Neural progenitor cell (in vitro differentiated cells): ENCODE measurements at regions not wholly inside any gene's neighbourhood (a gene's known extent, or its start where the extent isn't known, plus 50 kb on each side); places are given as distances from the start of the nearest gene placed in this dataset.

Experiments used
- DNase-seq: peaks from one replicate; pipeline ENCODE4 v3.0.0-alpha.2; 2016; ENCODE audit warnings: low spot score
- H2AFZ ChIP-seq: fragments of 200-600 bp; sonication (generic); replicated peaks from 2 replicates; pipeline ENCODE4 v1.6.1; 2016; ENCODE audit warnings: antibody characterized with exemption
- H3F3A ChIP-seq: fragments of 200-600 bp; sonication (generic); 2 replicates; pipeline ENCODE4 v1.6.1; 2016; ENCODE audit warnings: antibody characterized with exemption, low read depth
- H3K27ac ChIP-seq: fragments of 200-600 bp; sonication (generic); 2 replicates; pipeline ENCODE4 v1.5.1; 2016; ENCODE audit warnings: mild to moderate bottlenecking
- H3K27me3 ChIP-seq: fragments of 200-600 bp; sonication (generic); 2 replicates; pipeline ENCODE4 v1.6.1; 2016; ENCODE audit warnings: mild to moderate bottlenecking, moderate library complexity
- H3K36me3 ChIP-seq: fragments of 200-600 bp; sonication (generic); 2 replicates; pipeline ENCODE4 v1.5.1; 2016
- H3K4me1 ChIP-seq: fragments of 200-600 bp; sonication (generic); 2 replicates; pipeline ENCODE4 v1.6.1; 2016; ENCODE audit warnings: mixed run types
- H3K4me2 ChIP-seq: fragments of 200-600 bp; sonication (generic); 2 replicates; pipeline ENCODE4 v1.6.1; 2016
- H3K4me3 ChIP-seq: fragments of 200-600 bp; sonication (generic); 2 replicates; pipeline ENCODE4 v1.5.1; 2016
- H3K79me2 ChIP-seq: fragments of 200-600 bp; sonication (generic); 2 replicates; pipeline ENCODE4 v1.6.1; 2016; ENCODE audit warnings: low read depth
- H3K9ac ChIP-seq: fragments of 200-600 bp; sonication (generic); 2 replicates; pipeline ENCODE4 v1.6.1; 2016
- H3K9me3 ChIP-seq: fragments of 200-600 bp; sonication (generic); 2 replicates; pipeline ENCODE4 v1.5.1; 2016; ENCODE audit warnings: low read depth
- H4K20me1 ChIP-seq: fragments of 200-600 bp; sonication (generic); 2 replicates; pipeline ENCODE4 v1.6.1; 2016; ENCODE audit warnings: low read depth
- H3K27ac Mint-ChIP-seq: 3 replicates; pipeline ENCODE4 v1.8.0; 2021; ENCODE audit warnings: mixed read lengths
- H3K27me3 Mint-ChIP-seq: 2 replicates; pipeline ENCODE4 v1.8.0; 2022; ENCODE audit warnings: low read depth, mild to moderate bottlenecking, inconsistent platforms, moderate library complexity, mixed read lengths; ENCODE audit not compliant: insufficient read depth
- H3K36me3 Mint-ChIP-seq: 3 replicates; pipeline ENCODE4 v1.8.0; 2021; ENCODE audit warnings: mixed read lengths
- H3K4me1 Mint-ChIP-seq: 3 replicates; pipeline ENCODE4 v1.8.0; 2021; ENCODE audit warnings: mixed read lengths
- H3K4me3 Mint-ChIP-seq: 3 replicates; pipeline ENCODE4 v1.8.0; 2021; ENCODE audit warnings: mild to moderate bottlenecking, moderate library complexity, mixed read lengths
- H3K9me3 Mint-ChIP-seq: 3 replicates; pipeline ENCODE4 v1.8.0; 2020; ENCODE audit warnings: mixed read lengths
- CTCF ChIP-seq: fragments of 200-600 bp; sonication (generic); IDR thresholded peaks from 2 replicates; pipeline ENCODE4 v1.5.1; 2017; ENCODE audit warnings: antibody characterized with exemption, mild to moderate bottlenecking
- EZH2 ChIP-seq: fragments of 200-600 bp; sonication (generic); IDR thresholded peaks from 2 replicates; pipeline ENCODE4 v1.6.1; 2017; ENCODE audit warnings: antibody characterized with exemption, mild to moderate bottlenecking, moderate library complexity
- EZH2phosphoT487 ChIP-seq: fragments of 200-600 bp; sonication (generic); IDR thresholded peaks from 2 replicates; pipeline ENCODE4 v1.6.1; 2017; ENCODE audit warnings: antibody characterized with exemption

- no peak for TF ChIP-seq EZH2phosphoT487
- TF ChIP-seq EZH2 = no peak
- no peak for TF ChIP-seq CTCF
- H3K4me3 Mint-ChIP-seq = peak overlapping the region; percentile 0
- H3K79me2 ChIP-seq = no peaks in the 10 kb centered on the region
- no peak overlapping the region for H2AFZ ChIP-seq
- no peaks in the 10 kb centered on the region for H3K27me3 ChIP-seq
- H3K4me2 ChIP-seq = no peak overlapping the region
- DNase-seq = no peak
- H3K9me3 Mint-ChIP-seq = no peaks in the 10 kb centered on the region
- H3K27ac Mint-ChIP-seq = peak overlapping the region; percentile 2
- H3K4me1 Mint-ChIP-seq = peaks cover 52% of the 10 kb centered on the region
- no peaks in the 10 kb centered on the region for H4K20me1 ChIP-seq
- peaks cover 8% of the 10 kb centered on the region for H3K4me1 ChIP-seq
- H3K27me3 Mint-ChIP-seq = peaks cover 22% of the 10 kb centered on the region
- H3K9me3 ChIP-seq = no peaks in the 10 kb centered on the region
- H3K36me3 Mint-ChIP-seq = no peaks in the 10 kb centered on the region
- H3K4me3 ChIP-seq = no peak overlapping the region
- no peak overlapping the region for H3K27ac ChIP-seq
- H3K9ac ChIP-seq = no peak overlapping the region
- no peaks in the 10 kb centered on the region for H3F3A ChIP-seq
- no peaks in the 10 kb centered on the region for H3K36me3 ChIP-seq
Measured at GRCh38 chr5:135245521-135246499, 153.2 kb downstream of the MACROH2A1 start.

GRCh38 chr5:135244620-135245021, 154.4 kb downstream of the MACROH2A1 start:
- Mint-ChIP-seq H3K36me3 (no peaks in the 10 kb centered on the region), H3K4me3 (no peak overlapping the region), H3K4me1 (peaks cover 49% of the 10 kb centered on the region), H3K9me3 (no peaks in the 10 kb centered on the region), H3K27me3 (peaks cover 22% of the 10 kb centered on the region), H3K27ac (peak overlapping the region; percentile 33)
- Histone ChIP-seq H3K4me2 (no peak overlapping the region), H3K9ac (no peak overlapping the region), H3F3A (no peaks in the 10 kb centered on the region), H3K4me1 (peaks cover 4% of the 10 kb centered on the region), H3K36me3 (no peaks in the 10 kb centered on the region), H3K27me3 (no peaks in the 10 kb centered on the region), H2AFZ (no peak overlapping the region), H3K9me3 (no peaks in the 10 kb centered on the region), H3K79me2 (no peaks in the 10 kb centered on the region), H3K27ac (no peak overlapping the region), H3K4me3 (no peak overlapping the region), H4K20me1 (no peaks in the 10 kb centered on the region)
- TF ChIP-seq EZH2 = no peak
- TF ChIP-seq CTCF = no peak
- no peak for TF ChIP-seq EZH2phosphoT487
- DNase-seq = no peak

GRCh38 chr5:135243556-135244285, 155.3 kb downstream of the MACROH2A1 start:
- Histone ChIP-seq H3K27ac (no peak overlapping the region), H3K79me2 (no peaks in the 10 kb centered on the region), H3K36me3 (no peaks in the 10 kb centered on the region), H3K4me1 (peaks cover 4% of the 10 kb centered on the region), H3K4me2 (no peak overlapping the region), H3K27me3 (no peaks in the 10 kb centered on the region), H3K4me3 (no peak overlapping the region), H3K9ac (no peak overlapping the region), H2AFZ (no peak overlapping the region), H3K9me3 (no peaks in the 10 kb centered on the region), H3F3A (no peaks in the 10 kb centered on the region), H4K20me1 (no peaks in the 10 kb centered on the region)
- Mint-ChIP-seq H3K36me3 (no peaks in the 10 kb centered on the region), H3K27me3 (peaks cover 15% of the 10 kb centered on the region), H3K9me3 (no peaks in the 10 kb centered on the region), H3K27ac (no peak overlapping the region), H3K4me3 (no peak overlapping the region), H3K4me1 (peaks cover 53% of the 10 kb centered on the region)
- no peak for TF ChIP-seq EZH2phosphoT487
- DNase-seq = no peak
